PC-9 (cell line): ENCODE measurements at regions not wholly inside any gene's neighbourhood (a gene's known extent, or its start where the extent isn't known, plus 50 kb on each side); places are given as distances from the start of the nearest gene placed in this dataset.

ENCODE experiments used
- CTCF ChIP-seq: fragments of 200-600 bp; sonication (generic); conservative IDR thresholded peaks from 2 replicates; pipeline ENCODE4 v1.6.1; 2017; ENCODE audit warnings: mixed run types, antibody characterized with exemption, mild to moderate bottlenecking, moderate library complexity
- EZH2 ChIP-seq: fragments of 200-600 bp; sonication (generic); IDR thresholded peaks from 2 replicates; pipeline ENCODE4 v1.8.0; 2017; ENCODE audit warnings: antibody characterized with exemption, low read depth

- TF ChIP-seq CTCF, result no peak
- TF ChIP-seq EZH2, result no peak
Observed at GRCh38 chr4:66639361-66639760, 905.9 kb downstream of the CENPC start.
